HepG2 (cell line): ENCODE measurements at regions not wholly inside any gene's neighbourhood (a gene's known extent, or its start where the extent isn't known, plus 50 kb on each side); places are given as distances from the start of the nearest gene placed in this dataset.
A peak's percentile ranks its signal among the peaks of the same experiment; 100 is the strongest.

ENCODE experiments used
- BCL6 ChIP-seq: IDR thresholded peaks from 2 replicates; pipeline ENCODE4 v1.6.1; 2016; ENCODE audit warnings: missing genetic modification reagents, missing compliant biosample characterization
- EHMT2 ChIP-seq: fragments of 200-600 bp; sonication (generic); IDR thresholded peaks from 2 replicates; pipeline ENCODE4 v1.7.0; 2017; ENCODE audit warnings: antibody characterized with exemption, low read depth, low read length, borderline replicate concordance
- HOXA9 ChIP-seq: sonication (generic); formaldehyde crosslinking; IDR thresholded peaks from 2 replicates; pipeline ENCODE4 v1.8.1; 2022; ENCODE audit warnings: missing genetic modification reagents, mild to moderate bottlenecking, moderate library complexity, borderline replicate concordance
- KLF12 ChIP-seq: sonication (generic); formaldehyde crosslinking; IDR thresholded peaks from 2 replicates; pipeline ENCODE4 v1.4.0; 2020; ENCODE audit warnings: missing genetic modification reagents, borderline replicate concordance
- MAX ChIP-seq: IDR thresholded peaks from 2 replicates; pipeline ENCODE4 v1.6.1; 2012; ENCODE audit warnings: inconsistent platforms
- MED13 ChIP-seq: sonication (generic); formaldehyde crosslinking; IDR thresholded peaks from 2 replicates; pipeline ENCODE4 v1.5.0; 2020; ENCODE audit warnings: missing genetic modification reagents
- MYNN ChIP-seq: sonication (generic); formaldehyde crosslinking; IDR thresholded peaks from 2 replicates; pipeline ENCODE4 v1.4.0; 2020; ENCODE audit warnings: mild to moderate bottlenecking, low read depth, missing genetic modification reagents
- NCOA2 ChIP-seq: sonication (generic); formaldehyde crosslinking; IDR thresholded peaks from 2 replicates; pipeline ENCODE4 v1.8.0; 2022; ENCODE audit warnings: inconsistent platforms
- NCOR1 ChIP-seq: fragments of 200-600 bp; sonication (generic); IDR thresholded peaks from 2 replicates; pipeline ENCODE4 v1.7.0; 2017; ENCODE audit warnings: antibody characterized with exemption, low read length, borderline replicate concordance
- NR2C2 ChIP-seq: sonication (generic); formaldehyde crosslinking; IDR thresholded peaks from 2 replicates; pipeline ENCODE4 v1.4.0; 2020; ENCODE audit warnings: missing genetic modification reagents, mild to moderate bottlenecking, moderate library complexity, borderline replicate concordance
- PAX8 ChIP-seq: sonication (generic); formaldehyde crosslinking; IDR thresholded peaks from 2 replicates; pipeline ENCODE4 v1.8.0; 2022; ENCODE audit warnings: mild to moderate bottlenecking, missing genetic modification reagents, borderline replicate concordance
- PBX3 ChIP-seq: sonication (generic); formaldehyde crosslinking; IDR thresholded peaks from 2 replicates; pipeline ENCODE4 v1.8.1; 2023; ENCODE audit warnings: missing genetic modification reagents, inconsistent platforms, borderline replicate concordance
- PHF5A ChIP-seq: IDR thresholded peaks from one replicate; pipeline ENCODE4 v1.6.1; 2018; ENCODE audit warnings: low read depth, missing genetic modification reagents; ENCODE audit not compliant: unreplicated experiment
- PITX1 ChIP-seq: sonication (generic); formaldehyde crosslinking; IDR thresholded peaks from 2 replicates; pipeline ENCODE4 v1.5.1; 2020; ENCODE audit warnings: mild to moderate bottlenecking, missing genetic modification reagents
- SIX4 ChIP-seq: sonication (generic); formaldehyde crosslinking; IDR thresholded peaks from 2 replicates; pipeline ENCODE4 v1.4.0; 2020; ENCODE audit warnings: missing genetic modification reagents
- TCF7 ChIP-seq: sonication (generic); IDR thresholded peaks from 2 replicates; pipeline ENCODE4 v1.6.1; 2016; ENCODE audit warnings: antibody characterized with exemption, low read depth
- ZBTB20 ChIP-seq: sonication (generic); formaldehyde crosslinking; IDR thresholded peaks from 2 replicates; pipeline ENCODE4 v1.8.1; 2023; ENCODE audit warnings: missing genetic modification reagents, low read depth, mild to moderate bottlenecking, borderline replicate concordance
- ZFP62 ChIP-seq: sonication (generic); formaldehyde crosslinking; IDR thresholded peaks from 2 replicates; pipeline ENCODE4 v1.4.0; 2020; ENCODE audit warnings: missing genetic modification reagents
- ZNF292 ChIP-seq: sonication (generic); formaldehyde crosslinking; IDR thresholded peaks from 2 replicates; pipeline ENCODE4 v1.8.1; 2022; ENCODE audit warnings: mild to moderate bottlenecking, low read depth, missing genetic modification reagents, borderline replicate concordance
- ZNF430 ChIP-seq: sonication (generic); formaldehyde crosslinking; IDR thresholded peaks from 2 replicates; pipeline ENCODE4 v1.9.0; 2021; ENCODE audit warnings: mild to moderate bottlenecking, missing genetic modification reagents
- ZNF580 ChIP-seq: IDR thresholded peaks from 2 replicates; pipeline ENCODE4 v1.6.1; 2016; ENCODE audit warnings: low read depth, borderline replicate concordance
- ZNF652 ChIP-seq: IDR thresholded peaks from 2 replicates; pipeline ENCODE4 v1.6.1; 2016; ENCODE audit warnings: low read depth, borderline replicate concordance
- ZNF816 ChIP-seq: sonication (generic); formaldehyde crosslinking; IDR thresholded peaks from 2 replicates; pipeline ENCODE4 v1.8.0; 2022; ENCODE audit warnings: missing genetic modification reagents, mild to moderate bottlenecking, borderline replicate concordance
- ZSCAN29 ChIP-seq: sonication (generic); formaldehyde crosslinking; conservative IDR thresholded peaks from 2 replicates; pipeline ENCODE4 v1.4.0; 2020; ENCODE audit warnings: mild to moderate bottlenecking, missing genetic modification reagents
- TF ChIP-seq, protein P1 (sequence below): sonication (generic); formaldehyde crosslinking; IDR thresholded peaks from 2 replicates; pipeline ENCODE4 v1.4.0; 2020; ENCODE audit warnings: missing genetic modification reagents
- TF ChIP-seq, protein P2 (sequence below): sonication (generic); formaldehyde crosslinking; IDR thresholded peaks from 2 replicates; pipeline ENCODE4 v1.8.0; 2022; ENCODE audit warnings: missing genetic modification reagents, mild to moderate bottlenecking, moderate library complexity, borderline replicate concordance

DNA sequence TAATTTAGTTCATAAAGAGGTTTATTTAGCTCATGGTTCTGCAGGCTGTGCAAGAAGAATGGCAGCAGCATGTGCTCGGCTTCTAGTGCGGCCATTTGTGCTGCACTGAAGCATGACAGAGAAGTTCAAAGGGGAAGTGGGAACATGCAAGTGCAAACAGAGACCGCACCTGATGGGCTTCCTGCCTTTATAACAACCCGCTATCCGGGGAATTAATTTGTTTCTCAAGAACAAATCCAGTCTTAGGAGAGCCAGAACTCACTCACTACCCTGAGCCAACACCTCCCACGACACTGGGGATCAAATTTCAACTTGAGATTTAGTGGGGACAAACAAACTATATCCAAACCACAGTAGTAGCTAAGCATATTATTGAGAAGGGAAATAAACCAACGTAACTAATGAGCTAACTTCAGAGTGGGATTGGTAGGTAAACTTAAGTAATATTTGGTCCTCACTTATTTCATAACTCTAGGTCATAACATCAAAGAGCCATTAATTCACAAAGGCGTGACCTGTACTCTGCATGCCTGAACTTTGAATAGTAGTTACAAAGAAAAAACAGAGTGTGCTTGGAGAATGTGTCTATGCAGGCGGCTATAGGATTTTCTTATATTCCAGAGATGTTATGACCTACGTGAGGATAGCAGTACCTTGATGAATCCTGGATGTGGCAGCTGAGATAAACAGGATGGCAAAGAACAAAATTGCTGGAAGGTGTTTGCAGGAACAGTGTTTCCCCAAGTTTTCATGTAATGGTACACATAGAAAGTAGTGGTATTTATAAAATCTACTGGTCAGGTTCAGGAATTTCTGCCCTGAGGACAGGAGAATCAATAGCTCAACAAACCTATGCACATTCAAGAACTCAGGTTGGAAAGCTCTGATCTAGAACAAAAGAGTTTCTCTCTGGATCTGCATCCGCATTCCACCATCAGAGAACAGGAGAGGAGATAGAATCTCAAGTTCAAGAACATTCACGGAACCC, 845.9 kb upstream of the ID2 start (continued):
- TF ChIP-seq ZNF652 (no peak), MYNN (CRISPR knock-in tag) (no peak), NR2C2 (peak; percentile 33; the same call in 1 of the 2 replicates), KLF12 (CRISPR knock-in tag) (no peak), ZSCAN29 (CRISPR knock-in tag) (peak; percentile 99), MAX (peak; percentile 67), TCF7 (peak; percentile 76), PITX1 (CRISPR knock-in tag) (no peak), PBX3 (CRISPR knock-in tag) (no peak), BCL6 (CRISPR knock-in tag) (peak; percentile 25; the same call in 1 of the 2 replicates), SIX4 (CRISPR knock-in tag) (peak; percentile 54; the same call in 1 of the 2 replicates), ZNF430 (CRISPR knock-in tag) (no peak), ZNF816 (CRISPR knock-in tag) (no peak), ZNF292 (peak; percentile 19; the same call in 1 of the 2 replicates), EHMT2 (peak; percentile 32; the same call in 1 of the 2 replicates), NCOR1 (peak; percentile 83; the same call in 1 of the 2 replicates), HOXA9 (CRISPR knock-in tag) (no peak), ZNF580 (no peak), ZBTB20 (no peak), MED13 (no peak), ZFP62 (CRISPR knock-in tag) (no peak), PHF5A (CRISPR knock-in tag) (no peak), NCOA2 (CRISPR knock-in tag) (peak; percentile 47; the same call in 1 of the 2 replicates), PAX8 (CRISPR knock-in tag) (no peak)
- TF ChIP-seq, protein P1, sequence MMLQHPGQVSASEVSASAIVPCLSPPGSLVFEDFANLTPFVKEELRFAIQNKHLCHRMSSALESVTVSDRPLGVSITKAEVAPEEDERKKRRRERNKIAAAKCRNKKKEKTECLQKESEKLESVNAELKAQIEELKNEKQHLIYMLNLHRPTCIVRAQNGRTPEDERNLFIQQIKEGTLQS (CRISPR knock-in tag) = no peak
- TF ChIP-seq, protein P2, sequence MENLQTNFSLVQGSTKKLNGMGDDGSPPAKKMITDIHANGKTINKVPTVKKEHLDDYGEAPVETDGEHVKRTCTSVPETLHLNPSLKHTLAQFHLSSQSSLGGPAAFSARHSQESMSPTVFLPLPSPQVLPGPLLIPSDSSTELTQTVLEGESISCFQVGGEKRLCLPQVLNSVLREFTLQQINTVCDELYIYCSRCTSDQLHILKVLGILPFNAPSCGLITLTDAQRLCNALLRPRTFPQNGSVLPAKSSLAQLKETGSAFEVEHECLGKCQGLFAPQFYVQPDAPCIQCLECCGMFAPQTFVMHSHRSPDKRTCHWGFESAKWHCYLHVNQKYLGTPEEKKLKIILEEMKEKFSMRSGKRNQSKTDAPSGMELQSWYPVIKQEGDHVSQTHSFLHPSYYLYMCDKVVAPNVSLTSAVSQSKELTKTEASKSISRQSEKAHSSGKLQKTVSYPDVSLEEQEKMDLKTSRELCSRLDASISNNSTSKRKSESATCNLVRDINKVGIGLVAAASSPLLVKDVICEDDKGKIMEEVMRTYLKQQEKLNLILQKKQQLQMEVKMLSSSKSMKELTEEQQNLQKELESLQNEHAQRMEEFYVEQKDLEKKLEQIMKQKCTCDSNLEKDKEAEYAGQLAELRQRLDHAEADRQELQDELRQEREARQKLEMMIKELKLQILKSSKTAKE (CRISPR knock-in tag) = no peak
